HG03159 (cell line): ENCODE measurements at regions not wholly inside any gene's neighbourhood (a gene's known extent, or its start where the extent isn't known, plus 50 kb on each side); places are given as distances from the start of the nearest gene placed in this dataset.

ENCODE experiments used
- ATAC-seq: cut with Tn5 transposase; IDR thresholded peaks from one replicate; pipeline ENCODE4 v1.9.1; 2021; ENCODE audit warnings: mild to moderate bottlenecking, moderate library complexity; ENCODE audit not compliant: unreplicated experiment

DNA sequence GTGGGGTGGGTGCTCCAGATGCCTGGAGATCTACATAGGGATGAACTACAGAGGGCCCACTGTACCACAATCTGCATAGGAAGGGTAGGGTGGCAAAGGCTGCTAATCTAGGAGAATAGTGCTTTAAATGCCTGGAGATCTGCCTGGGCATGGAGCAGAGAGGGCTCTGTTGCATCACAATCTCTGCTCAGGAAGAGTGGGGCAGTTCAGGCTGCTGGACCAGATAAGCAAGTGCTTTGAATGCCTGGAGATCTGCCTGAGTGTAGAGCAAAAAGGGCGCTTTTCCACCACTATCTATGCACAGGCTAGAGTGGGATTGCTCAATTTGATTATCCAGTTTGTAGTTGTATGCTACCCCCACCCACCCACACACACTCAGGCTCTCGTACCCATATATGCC is 886.3 kb upstream of the SEL1L start:
- no peak for ATAC-seq

DNA sequence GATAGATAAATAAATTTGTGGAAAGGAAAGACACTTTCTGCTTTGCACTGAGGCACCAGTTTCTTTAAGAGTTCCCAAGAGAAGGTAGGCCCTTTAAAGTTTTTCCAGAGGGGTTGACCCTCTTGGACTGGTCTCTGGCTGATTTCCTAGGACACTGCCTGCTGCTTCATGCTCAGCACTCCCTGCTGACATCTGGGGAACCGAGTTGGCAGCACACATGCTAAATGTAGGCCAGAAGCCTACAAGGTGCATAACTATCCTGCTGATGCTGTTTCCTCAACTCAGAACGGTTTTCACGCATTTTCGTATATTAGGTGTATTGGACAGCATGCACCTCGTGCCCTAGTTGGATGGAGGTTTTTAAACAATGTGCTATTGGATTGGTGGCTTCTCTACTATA is 887.2 kb upstream of the SEL1L start:
- ATAC-seq = no peak

- no peak for ATAC-seq
Observed at GRCh38 chr14:82421286-82421685, 887.6 kb upstream of the SEL1L start.

- ATAC-seq = no peak
Observed at GRCh38 chr14:82422230-82422629, 888.6 kb upstream of the SEL1L start.

- ATAC-seq = no peak
Observed at GRCh38 chr14:82425261-82425660, 891.6 kb upstream of the SEL1L start.

GRCh38 chr14:82431031-82431430 is 897.4 kb upstream of the SEL1L start:
- no peak for ATAC-seq

GRCh38 chr14:82432301-82433105 is 898.9 kb upstream of the SEL1L start:
- ATAC-seq = no peak

DNA sequence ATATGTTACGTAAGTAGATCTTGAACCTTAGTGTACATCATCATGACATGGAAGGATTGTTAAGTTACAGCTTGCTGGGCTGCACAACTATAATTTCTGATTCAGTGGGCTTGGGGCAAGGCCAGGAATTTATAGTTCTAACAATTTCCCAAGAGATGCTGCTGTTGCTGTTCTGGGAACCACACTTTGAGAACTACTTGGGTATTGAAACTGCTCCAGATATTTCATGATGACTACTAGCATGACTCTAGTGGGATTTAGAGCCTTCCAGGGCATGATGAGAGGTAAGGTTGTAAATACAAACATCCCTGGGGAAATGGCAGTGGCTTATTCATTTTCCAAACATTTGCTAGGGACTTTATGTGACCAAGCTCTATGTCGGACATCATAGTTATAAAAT is 904.8 kb upstream of the SEL1L start:
- ATAC-seq = no peak

DNA sequence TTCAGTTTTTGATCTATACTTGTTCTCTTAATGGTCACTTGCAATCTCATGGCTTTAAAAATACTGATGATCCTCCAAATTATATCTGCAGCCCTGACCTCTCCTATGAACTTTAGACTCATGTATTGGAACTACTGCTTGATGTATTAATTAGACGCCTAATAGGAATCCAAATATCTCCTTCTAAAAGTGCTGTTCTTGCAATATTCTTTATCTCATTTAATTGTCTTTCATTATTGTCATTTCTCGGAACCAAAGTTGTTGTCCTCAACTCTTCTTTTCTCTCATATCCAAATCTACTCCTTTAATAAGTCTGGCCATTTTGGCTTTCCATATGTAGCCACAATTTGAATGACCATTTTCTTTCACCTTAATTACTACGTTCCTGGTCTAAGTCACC is 907.6 kb upstream of the SEL1L start:
- no peak for ATAC-seq

DNA sequence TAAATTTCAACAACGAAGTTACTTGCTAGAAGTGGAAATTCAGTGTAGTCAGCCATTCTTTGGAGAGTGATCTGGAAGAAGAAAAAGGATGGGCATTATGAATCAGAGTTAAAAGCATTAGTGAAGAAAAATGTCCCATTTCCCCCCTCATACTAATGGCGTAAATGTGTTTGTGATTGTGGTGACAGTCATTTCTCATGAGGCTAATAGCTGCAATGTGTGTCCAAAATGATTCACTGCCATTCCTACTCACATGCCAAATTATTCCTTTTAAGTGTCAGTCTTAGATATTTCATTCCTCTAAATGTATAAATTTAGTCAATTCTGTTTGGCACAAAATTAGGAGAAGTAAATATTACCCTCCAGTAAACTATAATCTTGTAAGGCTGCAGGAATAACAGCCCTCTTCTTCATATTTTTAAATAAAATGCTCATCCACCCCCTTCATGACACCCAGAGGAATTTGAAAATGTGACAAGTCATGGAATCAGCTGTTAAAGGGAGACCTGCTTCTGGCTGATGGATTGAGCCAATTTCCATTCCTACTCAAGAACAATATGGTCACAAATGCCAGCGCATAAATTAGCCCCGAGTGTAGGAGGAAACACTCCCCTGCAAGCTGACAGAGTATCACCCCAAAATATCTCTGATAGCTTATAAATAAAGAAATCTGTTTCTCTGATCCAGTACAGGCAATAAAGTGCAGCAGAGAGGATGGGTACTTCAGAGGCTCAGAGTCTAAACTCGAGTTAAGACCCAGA is 912.3 kb upstream of the SEL1L start:
- no peak for ATAC-seq

- no peak for ATAC-seq
Observed at GRCh38 chr14:82447586-82447985, 913.9 kb upstream of the SEL1L start.

DNA sequence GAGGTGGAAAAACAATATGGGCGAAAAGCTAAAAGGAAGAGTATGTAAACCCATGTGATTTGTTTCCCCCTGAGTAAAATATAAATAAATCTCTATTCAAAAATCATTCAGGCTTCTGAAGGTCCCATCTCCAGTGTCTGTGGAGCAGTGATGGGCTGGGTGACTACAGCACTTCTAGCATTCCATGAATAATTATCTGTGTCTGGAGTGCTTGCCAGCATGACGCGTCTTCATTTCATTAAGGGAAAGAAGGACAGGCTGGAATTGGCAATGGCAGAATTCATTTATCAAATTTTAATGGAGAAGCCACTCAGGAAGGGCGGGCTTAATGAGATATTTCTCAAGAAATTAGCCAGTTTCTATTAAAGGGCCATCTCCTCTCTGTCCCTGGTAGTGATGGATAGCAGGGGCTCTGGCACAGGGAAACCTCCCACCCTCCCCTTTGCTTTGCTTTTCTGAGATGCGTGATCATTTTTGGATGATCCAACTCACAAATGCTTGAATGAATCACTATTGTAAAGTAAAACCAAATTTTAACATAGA is 916.3 kb upstream of the SEL1L start:
- ATAC-seq = no peak

GRCh38 chr14:82451675-82452074 is 918.0 kb upstream of the SEL1L start:
- ATAC-seq = no peak

GRCh38 chr14:82482345-82482744 is 948.7 kb upstream of the SEL1L start:
- no peak for ATAC-seq

DNA sequence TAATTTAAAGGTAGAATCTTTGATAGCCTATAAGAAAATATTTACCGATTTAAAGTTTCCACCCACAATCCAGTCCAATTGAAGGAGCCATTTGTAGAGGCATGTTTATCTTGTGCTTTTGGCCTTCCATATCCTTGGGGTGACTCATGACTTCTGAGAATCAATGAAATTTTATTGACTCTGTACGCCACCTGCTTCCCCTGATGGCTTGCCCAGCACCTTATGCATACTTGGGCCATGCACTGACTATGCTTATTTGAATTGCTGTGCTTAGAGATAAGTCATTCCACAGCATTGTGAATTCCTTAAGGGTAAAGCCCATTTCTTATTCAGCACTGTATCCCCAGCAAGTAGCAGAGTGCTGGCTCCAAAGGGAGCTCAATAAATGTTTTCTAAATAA is 954.8 kb upstream of the SEL1L start:
- ATAC-seq = no peak

- ATAC-seq = no peak
Observed at GRCh38 chr14:82490397-82490796, 956.7 kb upstream of the SEL1L start.

- ATAC-seq = no peak
Observed at GRCh38 chr14:82492157-82492556, 958.5 kb upstream of the SEL1L start.

DNA sequence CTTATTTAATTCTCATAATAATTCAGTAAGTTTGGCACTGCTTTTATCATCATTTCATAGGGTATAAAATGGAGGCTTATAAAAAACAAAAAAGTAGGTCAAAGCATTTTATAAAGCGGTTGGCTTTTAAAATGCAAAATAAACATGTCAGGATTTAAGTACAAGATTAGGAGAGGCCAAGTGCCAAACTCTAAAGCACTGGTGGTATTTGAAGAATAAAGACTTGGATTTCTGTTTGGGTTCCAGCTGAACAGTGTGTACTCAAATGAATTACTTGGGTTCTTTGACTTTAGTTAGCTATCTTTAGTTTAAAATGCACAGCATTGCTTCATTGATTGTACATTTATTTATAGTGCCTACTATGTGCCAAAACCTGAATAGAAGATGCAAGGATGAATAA is 966.6 kb upstream of the SEL1L start:
- ATAC-seq = no peak

DNA sequence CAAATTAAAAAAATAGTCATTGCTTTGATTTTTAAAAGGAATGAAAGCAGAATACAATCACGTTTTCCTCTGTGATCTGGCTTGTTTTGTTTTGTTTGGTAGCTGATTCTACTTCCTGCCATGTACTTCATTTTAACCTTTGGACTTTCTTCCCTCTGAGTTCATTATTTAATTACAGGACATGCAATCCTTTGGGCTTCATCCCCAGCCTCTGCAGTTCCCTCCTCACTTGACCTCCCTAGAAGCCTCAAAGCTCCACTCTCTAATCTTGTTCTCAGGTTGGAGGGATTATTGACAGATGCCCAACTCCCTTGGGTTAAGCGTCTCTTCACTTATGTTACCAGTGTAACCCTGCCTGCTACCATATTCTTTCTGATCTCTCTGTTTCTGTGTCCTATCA is 967.9 kb upstream of the SEL1L start:
- ATAC-seq = no peak

DNA sequence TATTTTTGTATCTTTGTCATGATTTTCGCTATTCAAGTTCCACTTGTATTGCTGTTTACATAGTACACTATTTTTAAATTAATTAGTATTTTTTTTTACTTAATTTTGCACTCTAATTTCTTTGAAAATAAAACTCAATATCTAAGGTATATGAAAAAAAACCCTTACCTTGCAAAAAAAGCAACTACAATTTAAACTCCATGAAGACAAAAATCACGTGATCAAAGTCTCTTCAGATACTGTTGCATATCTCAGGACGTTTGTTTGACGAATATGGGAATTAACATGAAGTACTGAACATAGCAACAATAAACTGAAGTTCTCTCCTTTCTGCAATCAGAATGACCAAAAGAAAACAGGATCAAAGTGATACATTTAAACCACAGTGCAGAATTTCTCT is 968.4 kb upstream of the SEL1L start:
- no peak for ATAC-seq

GRCh38 chr14:82504894-82505293 is 971.2 kb upstream of the SEL1L start:
- ATAC-seq = no peak

DNA sequence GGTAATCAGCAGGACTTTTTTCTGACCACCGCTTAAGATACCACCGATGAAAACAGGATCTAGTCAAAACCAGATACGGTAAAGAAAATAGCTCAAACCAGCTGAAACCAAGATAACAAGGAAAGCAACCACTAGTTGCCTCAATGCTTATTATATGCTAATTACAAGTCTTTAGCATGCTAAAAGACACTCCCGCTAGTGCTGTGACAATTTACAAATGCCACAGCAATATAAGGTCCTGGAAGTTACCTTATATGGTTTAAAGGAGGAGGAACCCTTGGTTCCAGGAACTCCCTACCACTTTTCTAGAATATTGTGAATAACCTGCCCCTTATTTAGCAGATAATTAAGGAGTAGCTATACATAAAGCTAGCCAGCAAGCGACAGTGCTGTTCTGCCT is 976.4 kb upstream of the SEL1L start:
- ATAC-seq = no peak
